GM12873 (cell line): ENCODE measurements at regions not wholly inside any gene's neighbourhood (a gene's known extent, or its start where the extent isn't known, plus 50 kb on each side); places are given as distances from the start of the nearest gene placed in this dataset.

Experiments used
- TF ChIP-seq, protein P1 (sequence below): IDR thresholded peaks from 2 replicates; pipeline ENCODE4 v1.5.1; 2012; ENCODE audit warnings: low read depth, mild to moderate bottlenecking, moderate library complexity, low read length, control low read depth; ENCODE audit not compliant: insufficient read depth; ENCODE audit errors: missing control alignments

DNA sequence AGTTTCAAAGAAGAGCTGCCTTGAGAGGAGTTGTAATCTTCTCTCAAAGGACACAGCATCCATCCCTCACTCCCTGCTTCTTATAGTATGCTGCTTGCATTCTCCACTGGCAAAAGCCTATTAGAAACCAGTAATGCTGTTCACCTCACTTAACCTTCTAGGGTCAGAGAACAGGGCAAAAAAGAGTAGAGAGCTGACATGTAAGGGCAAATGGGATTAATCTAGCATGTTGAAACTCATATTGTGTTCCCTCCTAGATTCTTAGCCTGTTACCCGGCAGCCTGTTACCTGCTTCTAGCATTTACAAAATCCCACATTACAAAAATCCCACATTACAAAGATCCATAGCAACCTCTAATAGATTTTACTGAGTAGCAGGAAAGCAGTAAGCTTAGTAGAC, 244.7 kb downstream of the SLC7A11 start:
- TF ChIP-seq, protein P1, sequence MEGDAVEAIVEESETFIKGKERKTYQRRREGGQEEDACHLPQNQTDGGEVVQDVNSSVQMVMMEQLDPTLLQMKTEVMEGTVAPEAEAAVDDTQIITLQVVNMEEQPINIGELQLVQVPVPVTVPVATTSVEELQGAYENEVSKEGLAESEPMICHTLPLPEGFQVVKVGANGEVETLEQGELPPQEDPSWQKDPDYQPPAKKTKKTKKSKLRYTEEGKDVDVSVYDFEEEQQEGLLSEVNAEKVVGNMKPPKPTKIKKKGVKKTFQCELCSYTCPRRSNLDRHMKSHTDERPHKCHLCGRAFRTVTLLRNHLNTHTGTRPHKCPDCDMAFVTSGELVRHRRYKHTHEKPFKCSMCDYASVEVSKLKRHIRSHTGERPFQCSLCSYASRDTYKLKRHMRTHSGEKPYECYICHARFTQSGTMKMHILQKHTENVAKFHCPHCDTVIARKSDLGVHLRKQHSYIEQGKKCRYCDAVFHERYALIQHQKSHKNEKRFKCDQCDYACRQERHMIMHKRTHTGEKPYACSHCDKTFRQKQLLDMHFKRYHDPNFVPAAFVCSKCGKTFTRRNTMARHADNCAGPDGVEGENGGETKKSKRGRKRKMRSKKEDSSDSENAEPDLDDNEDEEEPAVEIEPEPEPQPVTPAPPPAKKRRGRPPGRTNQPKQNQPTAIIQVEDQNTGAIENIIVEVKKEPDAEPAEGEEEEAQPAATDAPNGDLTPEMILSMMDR = no peak

DNA sequence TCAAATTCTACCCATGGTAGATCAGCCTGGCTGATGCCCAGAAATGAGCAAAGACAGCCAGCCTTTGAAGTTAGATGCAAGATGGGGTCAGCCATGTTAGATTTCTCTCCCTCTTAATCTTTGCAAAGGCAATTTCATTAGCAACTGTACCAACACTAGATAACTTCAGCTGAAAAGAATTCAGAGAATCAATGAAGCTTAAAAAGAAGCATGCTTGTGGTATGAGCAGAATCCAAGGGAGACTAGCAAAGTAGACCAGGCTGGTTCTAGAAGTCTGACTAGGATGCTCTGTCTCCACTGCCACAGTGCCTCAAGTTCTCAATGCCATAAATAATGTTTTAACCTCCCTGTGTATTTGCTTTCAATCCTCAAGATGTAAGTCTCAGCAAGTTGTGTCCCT, 247.3 kb downstream of the SLC7A11 start:
- TF ChIP-seq, protein P1 = no peak

DNA sequence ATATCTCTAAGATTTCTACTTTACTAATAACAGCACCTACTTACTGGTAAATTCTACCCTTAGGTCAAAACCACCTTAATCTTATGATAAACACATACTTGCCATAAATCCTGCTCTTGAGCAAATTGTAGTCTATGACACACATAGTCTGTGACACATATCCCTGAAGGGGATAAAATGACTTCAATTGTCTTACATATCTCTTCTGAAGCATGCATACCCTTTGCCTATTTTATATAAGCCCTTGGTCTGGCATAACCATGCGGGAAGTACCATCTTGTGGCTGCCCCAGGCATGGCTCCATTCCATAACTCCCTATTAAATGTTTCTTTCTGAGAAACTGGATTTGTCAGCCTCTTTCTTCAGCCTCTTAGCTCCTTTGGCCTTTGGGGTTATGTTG, 248.9 kb downstream of the SLC7A11 start:
- TF ChIP-seq, protein P1 = no peak

DNA sequence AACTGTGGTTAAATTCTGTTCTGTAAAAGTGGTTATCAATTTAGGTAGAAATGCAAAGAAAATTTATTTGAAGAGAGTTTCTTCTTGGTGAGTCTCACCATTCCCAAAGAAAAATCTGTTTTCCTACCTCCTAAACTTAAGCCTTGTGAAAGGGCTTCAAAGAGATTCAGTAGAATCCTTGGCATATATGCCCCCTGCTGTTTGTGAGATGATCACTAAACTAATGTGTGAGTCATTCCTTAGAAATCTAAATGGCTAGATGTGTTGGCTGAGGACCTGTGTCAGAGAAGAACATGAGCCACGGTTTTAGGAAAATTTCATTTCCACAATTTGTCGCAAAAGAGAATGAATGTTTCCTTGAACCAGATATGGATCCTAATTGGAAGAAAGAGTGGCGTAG, 260.9 kb downstream of the SLC7A11 start:
- TF ChIP-seq, protein P1 = no peak

DNA sequence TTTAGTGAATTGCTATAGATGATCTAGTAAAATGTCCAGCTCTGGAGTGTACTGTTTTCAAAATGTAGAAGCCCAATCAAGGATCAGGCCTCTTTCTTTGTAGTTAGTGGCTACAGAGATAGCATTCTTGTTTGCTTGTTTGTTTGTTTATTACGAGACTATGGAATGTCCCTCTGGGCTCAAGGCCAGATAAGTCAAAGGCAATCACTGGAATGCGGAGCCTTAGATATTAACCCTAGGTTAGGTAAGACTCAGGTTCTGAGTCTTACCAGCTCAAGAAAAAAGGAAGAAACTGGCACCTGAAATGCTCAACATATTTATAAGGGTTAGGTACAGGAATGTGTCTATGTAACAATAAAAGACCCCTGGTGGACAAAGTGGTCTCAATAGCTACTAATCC, 261.5 kb downstream of the SLC7A11 start:
- TF ChIP-seq, protein P1 = peak; percentile 5

DNA sequence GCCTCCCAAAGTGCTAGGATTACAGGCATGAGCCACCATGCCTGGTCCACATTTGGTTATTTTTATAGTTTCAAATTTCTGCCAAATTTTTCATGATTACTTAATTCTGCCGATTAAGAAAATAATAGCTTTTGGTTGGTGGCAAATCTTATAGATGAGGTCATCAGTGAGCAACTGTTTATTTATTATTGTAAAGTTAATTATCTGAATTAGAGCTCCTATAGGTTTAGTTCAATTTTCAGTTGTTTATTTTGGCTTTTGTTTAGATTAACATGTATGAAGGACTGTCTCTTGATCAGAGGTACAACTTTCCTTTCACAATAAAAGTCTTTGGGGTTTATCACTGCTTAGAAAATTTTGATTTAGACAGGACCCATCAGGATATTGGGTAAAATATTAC, 262.2 kb downstream of the SLC7A11 start:
- TF ChIP-seq, protein P1 = no peak

DNA sequence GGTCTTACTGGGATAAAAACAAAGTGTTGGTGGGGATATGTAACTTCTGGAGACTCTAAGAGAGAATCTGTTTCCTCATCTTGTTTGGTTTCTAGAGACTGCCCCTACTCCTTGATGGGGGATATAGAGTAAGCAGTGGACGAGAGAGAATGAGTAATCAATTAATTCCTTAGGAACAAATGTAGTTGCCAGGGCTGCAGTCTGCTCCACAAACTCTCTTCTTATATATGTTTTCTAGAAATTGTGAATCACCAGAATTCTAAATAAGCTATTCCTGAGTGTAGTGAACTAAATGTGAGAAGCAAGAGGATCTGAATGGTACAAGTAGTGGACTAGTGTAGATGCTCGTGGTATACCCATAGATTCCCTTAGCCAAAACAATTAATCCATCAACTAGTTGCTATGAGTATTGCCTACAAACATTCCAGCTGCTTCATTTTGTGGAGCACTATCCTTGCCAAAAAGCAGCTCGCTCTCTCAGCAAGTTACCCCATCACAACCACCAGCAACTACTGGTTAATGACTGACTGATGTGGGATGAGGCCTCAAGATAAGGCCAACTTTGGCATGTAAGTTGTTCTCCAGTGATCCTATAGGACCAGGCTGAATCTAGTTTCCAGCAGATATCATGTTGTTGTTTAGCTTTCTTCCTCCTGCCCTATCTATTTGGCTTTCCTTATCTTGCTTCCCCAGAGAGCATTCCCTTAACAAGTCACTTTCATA, 273.0 kb downstream of the SLC7A11 start:
- TF ChIP-seq, protein P1 = no peak
